Coronary artery (tissue), 2 donors: ENCODE measurements at regions not wholly inside any gene's neighbourhood (a gene's known extent, or its start where the extent isn't known, plus 50 kb on each side); places are given as distances from the start of the nearest gene placed in this dataset.

Experiments
- DNase-seq: peaks from one replicate; pipeline ENCODE4 v3.0.0-alpha.2; 2017; ENCODE audit warnings: low spot score
- H3K27ac ChIP-seq, 2 donors: fragments of 200-600 bp; sonication (generic); one replicate each; pipeline ENCODE4 v1.5.1; 2016 to 2019
- H3K4me3 ChIP-seq: fragments of 200-600 bp; sonication (generic); 2 replicates; pipeline ENCODE4 v1.5.1; 2016; ENCODE audit warnings: mild to moderate bottlenecking, moderate library complexity
- TF ChIP-seq, protein P1 (sequence below): fragments of 200-600 bp; sonication (generic); IDR thresholded peaks from one replicate; pipeline ENCODE4 v1.5.1; 2019; ENCODE audit warnings: antibody characterized with exemption

DNA sequence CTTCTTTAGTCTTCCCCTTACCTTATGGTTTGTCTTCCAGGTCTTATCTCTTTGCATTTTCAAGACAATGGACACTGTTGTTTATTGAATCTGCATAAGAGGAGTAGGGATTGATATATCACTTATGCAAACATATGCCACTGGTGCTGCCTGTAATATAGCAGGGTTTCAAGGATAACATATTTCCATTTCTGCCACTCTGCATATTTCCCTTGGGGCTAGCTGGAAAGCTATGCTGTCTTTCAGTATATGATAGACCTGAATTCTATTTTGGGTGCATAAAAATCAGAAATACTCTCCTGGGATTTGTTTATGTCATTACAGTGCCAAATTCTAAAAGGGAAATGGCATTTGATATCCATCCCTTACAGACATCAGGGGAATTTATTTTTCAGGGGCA lies 400.2 kb downstream of the TLR4 start:
- Histone ChIP-seq H3K4me3 (no peak overlapping the region), H3K27ac (no peak overlapping the region)
- TF ChIP-seq, protein P1, sequence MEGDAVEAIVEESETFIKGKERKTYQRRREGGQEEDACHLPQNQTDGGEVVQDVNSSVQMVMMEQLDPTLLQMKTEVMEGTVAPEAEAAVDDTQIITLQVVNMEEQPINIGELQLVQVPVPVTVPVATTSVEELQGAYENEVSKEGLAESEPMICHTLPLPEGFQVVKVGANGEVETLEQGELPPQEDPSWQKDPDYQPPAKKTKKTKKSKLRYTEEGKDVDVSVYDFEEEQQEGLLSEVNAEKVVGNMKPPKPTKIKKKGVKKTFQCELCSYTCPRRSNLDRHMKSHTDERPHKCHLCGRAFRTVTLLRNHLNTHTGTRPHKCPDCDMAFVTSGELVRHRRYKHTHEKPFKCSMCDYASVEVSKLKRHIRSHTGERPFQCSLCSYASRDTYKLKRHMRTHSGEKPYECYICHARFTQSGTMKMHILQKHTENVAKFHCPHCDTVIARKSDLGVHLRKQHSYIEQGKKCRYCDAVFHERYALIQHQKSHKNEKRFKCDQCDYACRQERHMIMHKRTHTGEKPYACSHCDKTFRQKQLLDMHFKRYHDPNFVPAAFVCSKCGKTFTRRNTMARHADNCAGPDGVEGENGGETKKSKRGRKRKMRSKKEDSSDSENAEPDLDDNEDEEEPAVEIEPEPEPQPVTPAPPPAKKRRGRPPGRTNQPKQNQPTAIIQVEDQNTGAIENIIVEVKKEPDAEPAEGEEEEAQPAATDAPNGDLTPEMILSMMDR, result no peak
- no peak for DNase-seq

GRCh38 chr9:118108971-118109370 lies 404.8 kb downstream of the TLR4 start:
- H3K27ac ChIP-seq, result no peak overlapping the region
- TF ChIP-seq, protein P1, result no peak
- DNase-seq, result no peak
- H3K4me3 ChIP-seq, result no peak overlapping the region

- Histone ChIP-seq H3K27ac (no peak overlapping the region), H3K4me3 (no peak overlapping the region)
- TF ChIP-seq, protein P1, result no peak
These were observed 405.3 kb downstream of the TLR4 start for GRCh38 chr9:118109542-118109941.

DNA sequence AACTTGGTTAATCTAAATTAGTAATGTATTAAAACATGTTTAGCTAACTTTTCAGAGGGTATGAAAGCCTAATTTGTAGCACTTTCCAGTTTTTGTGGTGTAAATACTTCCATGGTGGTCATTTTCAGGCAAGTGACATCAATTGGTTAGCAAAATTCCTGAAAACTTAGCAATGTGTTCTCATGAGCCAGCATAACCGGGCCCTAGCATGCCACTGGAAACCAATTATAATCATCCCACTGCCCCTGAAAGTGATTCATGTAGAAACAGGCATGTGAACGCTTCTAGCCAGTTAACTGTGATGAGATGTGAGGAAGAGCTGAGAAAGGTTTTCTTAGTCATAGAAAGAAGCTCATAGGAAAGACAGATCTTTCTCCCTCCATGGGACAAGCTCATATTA lies 417.2 kb downstream of the TLR4 start:
- H3K4me3 ChIP-seq, result no peak overlapping the region
- DNase-seq, result no peak

More at GRCh38 chr9:118109542-118109941, 405.3 kb downstream of the TLR4 start:
- DNase-seq, result no peak

GRCh38 chr9:118128313-118128712 lies 424.1 kb downstream of the TLR4 start:
- no peak for DNase-seq
- TF ChIP-seq, protein P1, result no peak
- Histone ChIP-seq H3K4me3 (no peak overlapping the region), H3K27ac (no peak overlapping the region)

More for the DNA sequence above, 417.2 kb downstream of the TLR4 start:
- TF ChIP-seq, protein P1, result no peak
- H3K27ac ChIP-seq, result no peak overlapping the region

GRCh38 chr9:118129541-118129940 lies 425.3 kb downstream of the TLR4 start:
- H3K27ac ChIP-seq, result no peak overlapping the region
- no peak for DNase-seq
- no peak overlapping the region for H3K4me3 ChIP-seq
- TF ChIP-seq, protein P1, result no peak

GRCh38 chr9:118148990-118149389 lies 444.8 kb downstream of the TLR4 start:
- Histone ChIP-seq H3K4me3 (no peak overlapping the region), H3K27ac (no peak overlapping the region)
- TF ChIP-seq, protein P1, result no peak
- DNase-seq, result no peak
